Skin epidermis (tissue), 12 donors: ENCODE measurements at regions not wholly inside any gene's neighbourhood (a gene's known extent, or its start where the extent isn't known, plus 50 kb on each side); places are given as distances from the start of the nearest gene placed in this dataset.
A peak's percentile ranks its signal among the peaks of the same experiment; 100 is the strongest.

Experiments used
- H3K27ac ChIP-seq, 21 experiments: fragments of 200-600 bp; sonication (generic) in 11 of 21; one replicate each; pipeline ENCODE4 v1.5.0; 2020; ENCODE audit warnings: mild to moderate bottlenecking in 3 of 21, inconsistent platforms in 2 of 21, moderate library complexity in 2 of 21
- H3K4me3 ChIP-seq, 7 experiments: fragments of 200-600 bp; sonication (generic) in 2 of 7; one replicate each; pipeline ENCODE4 v1.5.0; 2020; ENCODE audit warnings: inconsistent platforms in 2 of 7, mild to moderate bottlenecking in 2 of 7, moderate library complexity in 1 of 7

DNA sequence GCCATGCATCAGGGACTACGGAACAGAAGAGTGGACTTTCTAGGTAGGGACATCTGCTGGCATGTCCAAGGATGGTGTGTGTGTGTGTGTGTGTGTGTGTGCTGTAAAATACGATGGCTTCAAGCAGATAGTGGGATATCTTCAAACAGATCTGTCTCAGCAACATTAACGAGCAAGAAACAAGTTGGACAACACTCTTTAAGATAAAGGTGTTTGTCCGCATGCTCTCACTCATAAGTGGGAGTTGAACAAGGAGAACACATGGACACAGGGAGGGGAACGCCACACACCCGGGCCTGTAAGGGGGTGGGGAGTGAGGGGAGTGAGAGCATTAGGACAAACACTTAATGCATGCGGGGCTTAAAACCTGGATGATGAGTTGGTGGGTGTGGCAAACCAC is 89.8 kb upstream of the AKR1E2 start:
- Histone ChIP-seq H3K4me3 (no peak overlapping the region), H3K27ac (peak overlapping the region in 3 of 21 experiments; percentile 13 to 29 (median 21))

DNA sequence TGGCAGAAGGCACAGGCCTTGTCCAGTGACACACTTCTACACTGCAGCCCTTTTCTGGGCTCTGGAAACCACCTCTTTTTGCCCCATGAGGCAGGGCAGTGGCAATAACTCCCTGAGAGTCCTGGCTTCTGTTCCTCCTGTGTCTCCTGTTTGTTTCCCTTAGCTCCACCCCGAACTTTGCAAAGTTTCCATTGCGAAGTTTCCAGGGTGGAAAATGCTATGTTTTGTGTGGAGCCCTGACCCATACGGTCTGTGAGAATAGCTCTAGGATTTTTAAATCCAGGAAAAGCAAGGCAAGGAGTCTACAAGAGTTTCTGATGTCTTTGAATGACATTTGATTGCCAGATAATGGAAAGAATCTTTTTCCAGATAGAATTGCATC is 92.2 kb upstream of the AKR1E2 start:
- Histone ChIP-seq H3K4me3 (no peak overlapping the region), H3K27ac (peak overlapping the region in 20 of 21 experiments; percentile 36 to 86 (median 74))

DNA sequence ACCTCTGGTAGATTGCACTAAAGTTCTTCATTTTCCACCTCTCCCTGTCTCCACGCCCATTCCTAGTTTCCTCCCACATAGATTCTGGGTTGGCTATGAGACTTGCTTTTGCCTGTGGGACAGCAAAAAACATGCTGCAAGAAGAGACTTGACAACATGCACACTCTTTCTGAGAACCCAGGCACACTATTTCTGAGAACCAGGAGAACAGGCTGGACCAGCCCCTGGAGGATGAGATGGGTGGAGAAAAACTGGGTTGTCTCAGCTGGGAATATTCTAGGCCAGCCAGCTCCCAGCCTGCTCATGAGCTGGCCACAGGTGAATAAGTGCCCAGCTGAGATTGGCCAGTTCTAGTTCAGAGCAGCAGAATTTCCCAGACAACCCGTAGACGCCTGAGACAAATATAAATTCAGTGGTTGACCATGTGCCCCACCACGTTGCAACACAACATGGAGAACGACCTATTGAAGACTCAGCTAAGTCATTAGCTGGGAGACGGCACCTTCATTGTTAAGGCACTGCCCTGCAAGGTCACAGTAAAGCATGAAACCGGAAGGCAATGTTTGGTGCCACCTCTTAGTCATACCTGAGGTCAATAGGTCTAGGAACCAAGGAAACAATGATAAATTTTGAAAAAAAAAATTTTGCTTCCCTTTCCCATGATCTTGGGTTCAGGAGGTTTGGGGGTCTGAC is 92.7 kb upstream of the AKR1E2 start:
- Histone ChIP-seq H3K27ac (peak overlapping the region in 20 of 21 experiments; percentile 36 to 86 (median 74)), H3K4me3 (no peak overlapping the region)

DNA sequence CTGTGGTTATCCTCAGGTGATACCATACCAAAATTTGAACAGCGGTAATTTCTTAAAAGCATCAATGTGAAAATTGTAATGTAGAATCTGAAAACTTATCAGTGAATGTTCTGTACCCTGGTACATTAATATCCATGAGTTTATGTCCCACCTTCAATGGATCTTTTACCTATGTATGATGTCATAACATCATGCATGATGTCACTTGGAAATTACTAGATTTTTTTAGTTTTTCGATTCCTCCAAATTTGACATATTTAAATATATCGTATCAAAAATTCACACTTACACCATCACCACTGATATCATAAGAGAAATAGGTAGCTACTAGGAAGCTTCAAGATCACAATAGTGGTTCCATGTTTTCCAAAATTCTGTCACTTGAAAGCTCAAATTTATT is 95.0 kb upstream of the AKR1E2 start:
- Histone ChIP-seq H3K27ac (no peak overlapping the region), H3K4me3 (no peak overlapping the region)

DNA sequence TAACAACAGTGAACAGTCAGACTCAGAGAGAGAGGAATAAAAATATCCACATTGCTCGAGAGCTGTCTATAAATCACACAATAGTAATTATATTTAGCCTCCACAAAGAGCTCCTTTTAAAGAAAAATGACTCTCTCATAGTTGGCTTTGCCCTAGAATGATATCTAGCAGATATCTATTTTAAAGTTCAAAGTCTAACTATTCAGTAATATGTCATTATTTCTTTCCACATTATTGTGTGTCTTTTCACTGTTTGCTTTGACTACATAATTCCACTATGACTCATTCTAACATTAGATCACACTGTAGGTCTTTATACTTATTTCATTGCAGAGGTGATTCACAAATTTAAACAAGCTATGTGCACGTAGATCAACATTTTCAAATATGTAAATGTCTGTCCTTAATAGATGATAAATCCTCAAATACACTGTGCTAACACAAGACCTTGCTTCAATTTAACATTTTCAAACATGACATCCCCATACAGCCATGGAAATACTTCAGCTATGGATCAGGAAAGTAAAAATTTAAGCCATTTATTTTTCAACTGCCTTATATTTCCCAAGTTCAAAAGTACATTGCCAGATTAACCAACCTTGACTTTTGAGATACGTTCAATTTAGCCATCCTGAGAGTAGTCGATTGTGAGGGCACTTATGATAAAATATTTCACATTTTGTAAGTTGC is 99.9 kb upstream of the AKR1E2 start:
- Histone ChIP-seq H3K27ac (peak overlapping the region in 11 of 21 experiments; percentile 13 to 74 (median 52)), H3K4me3 (no peak overlapping the region)

DNA sequence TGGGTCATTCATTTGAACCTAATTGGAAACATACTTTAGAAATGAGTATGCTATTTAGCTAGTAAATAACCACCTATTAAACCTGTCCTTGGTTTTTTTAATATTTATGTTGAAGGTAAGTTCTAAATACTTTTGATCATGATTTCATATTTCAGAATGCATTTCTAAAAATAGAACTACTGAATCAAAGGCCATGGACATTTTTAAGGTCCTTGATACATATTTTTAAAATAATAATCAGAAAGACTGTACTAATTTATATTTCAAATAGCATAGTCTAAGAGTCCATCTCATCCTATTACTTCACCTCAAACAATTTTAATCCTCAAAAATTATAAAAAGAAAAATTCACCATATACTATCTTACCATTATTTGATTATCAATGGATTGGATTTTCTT is 102.1 kb upstream of the AKR1E2 start:
- peak overlapping the region in 1 of 21 experiments; percentile 43 for H3K27ac ChIP-seq
- no peak overlapping the region for H3K4me3 ChIP-seq

DNA sequence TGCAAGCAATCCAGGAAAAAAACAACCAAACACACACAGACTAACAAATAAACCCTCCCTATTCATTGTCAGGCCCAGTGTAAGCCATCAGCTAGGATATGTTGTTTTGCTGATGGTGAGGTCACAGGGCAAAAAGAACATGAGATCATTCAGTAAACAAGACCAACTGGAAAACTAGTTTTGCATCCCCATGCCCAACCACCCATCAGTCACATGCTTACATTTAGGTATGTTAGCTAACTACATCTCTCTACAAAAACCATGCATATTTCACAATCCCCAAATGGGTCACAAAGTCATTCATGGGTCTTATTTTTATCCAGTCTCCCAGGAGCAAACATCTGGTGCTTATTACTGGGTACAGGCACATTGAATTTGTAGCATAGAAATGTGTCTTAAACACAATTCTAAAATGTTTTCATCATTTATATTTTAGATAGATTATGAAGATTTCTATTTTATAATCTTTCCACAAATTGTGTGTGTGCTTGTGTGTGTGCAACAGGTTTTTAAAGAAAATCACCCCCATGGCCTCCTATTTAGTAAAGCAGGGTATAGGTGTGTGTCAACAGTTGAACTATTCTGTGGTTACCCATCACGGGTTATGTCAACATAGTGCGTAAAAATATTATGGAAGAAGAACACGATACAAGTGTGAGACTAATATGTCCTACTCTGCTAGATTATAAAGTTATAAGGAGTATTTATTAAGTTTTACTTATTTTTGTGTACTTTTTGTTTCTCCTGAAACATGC is 103.8 kb upstream of the AKR1E2 start:
- H3K27ac ChIP-seq = peak overlapping the region in 8 of 21 experiments; percentile 6 to 78 (median 52)
- H3K4me3 ChIP-seq = no peak overlapping the region

DNA sequence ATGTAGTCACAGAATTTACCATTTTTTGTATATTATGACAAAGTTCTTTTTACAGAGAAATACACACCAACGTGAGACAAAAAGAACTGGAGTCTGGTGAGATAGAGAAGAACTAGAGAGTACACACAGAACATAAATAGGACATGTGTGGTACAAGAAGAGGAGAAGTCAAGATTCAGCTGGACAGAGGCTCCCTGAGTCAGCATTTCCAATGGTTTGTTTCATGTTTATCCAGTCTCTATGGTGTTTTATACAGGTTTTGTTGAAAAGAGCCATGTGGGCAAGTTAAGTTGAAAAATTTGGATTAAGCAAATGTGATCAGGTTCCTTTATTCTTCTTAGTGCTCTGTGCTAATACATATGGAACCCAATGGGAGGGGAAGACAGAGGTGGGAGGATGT is 105.5 kb upstream of the AKR1E2 start:
- Histone ChIP-seq H3K4me3 (no peak overlapping the region), H3K27ac (peak overlapping the region in 3 of 21 experiments; percentile 1 to 76 (median 52))

DNA sequence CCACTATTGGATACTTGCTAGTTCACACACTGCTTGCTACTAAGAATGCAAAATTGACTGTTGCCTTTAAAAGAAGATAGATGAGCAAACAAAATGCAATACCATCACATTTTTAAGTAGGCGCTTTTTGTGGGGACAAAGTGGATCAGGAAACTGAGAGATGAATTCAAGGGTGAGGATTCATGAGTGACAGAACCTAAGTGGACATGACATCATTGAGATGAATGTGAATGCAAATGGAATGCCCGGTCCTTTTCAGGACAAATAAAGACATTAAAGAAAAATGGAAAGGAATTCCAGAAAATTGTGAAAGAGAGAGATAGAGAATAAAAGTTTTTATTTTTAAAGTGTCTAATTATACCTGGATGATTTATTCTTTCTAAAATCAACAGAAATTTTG is 106.3 kb upstream of the AKR1E2 start:
- H3K27ac ChIP-seq = no peak overlapping the region
- no peak overlapping the region for H3K4me3 ChIP-seq

DNA sequence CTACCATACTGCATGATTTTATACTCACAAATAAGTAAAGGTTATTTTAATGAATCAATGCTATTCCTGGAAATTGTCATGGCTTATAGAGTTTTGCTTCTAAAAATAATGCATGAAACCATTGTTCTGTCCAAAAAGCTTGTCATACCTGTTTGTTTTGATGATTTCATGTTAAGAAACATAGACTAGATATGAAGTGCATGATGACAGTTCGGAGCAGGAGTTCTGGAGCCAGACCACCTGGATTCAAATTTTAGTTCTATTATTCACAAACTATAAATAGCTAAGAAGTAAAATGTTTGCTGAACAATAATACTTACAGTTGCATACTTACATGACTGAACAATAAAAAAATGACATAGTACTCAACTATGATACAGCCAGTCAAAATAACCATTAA is 107.0 kb upstream of the AKR1E2 start:
- Histone ChIP-seq H3K27ac (no peak overlapping the region), H3K4me3 (no peak overlapping the region)

DNA sequence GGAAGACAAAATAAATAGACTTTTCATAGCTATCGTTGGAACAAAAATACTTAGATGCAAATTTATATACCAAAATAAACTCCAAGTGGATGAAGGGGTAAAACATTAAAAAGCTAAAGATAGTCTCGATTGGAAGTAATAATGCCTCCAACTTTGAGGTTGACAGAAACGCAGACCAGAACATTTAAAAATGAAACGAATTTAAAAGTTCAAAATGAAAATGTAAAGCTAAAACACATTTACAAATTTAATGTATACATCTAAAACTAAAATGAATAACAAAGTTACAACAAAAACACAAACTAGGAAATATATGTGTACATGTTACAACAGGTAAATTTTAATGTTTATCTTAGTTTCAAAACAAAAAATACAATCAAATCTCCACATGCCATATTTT is 107.5 kb upstream of the AKR1E2 start:
- H3K4me3 ChIP-seq = no peak overlapping the region
- H3K27ac ChIP-seq = no peak overlapping the region

DNA sequence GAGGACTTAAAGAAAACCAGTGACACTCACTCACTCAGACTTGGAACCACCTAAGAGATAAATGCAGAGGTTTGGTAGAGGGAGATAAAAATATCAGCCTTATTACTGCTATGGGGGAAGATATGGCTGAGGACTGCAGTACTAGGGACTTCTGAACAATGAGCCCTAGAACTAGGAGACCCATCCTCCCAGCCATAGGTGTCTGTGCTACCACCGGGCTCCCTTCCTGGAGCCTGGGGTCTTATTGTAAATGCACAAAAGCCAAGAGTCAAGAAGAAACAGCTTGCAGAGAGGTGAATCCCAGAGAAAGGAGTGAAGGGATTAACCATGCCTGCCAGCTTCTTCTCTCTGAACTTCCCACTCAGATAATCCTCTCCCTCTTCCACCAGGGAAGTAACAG is 108.3 kb upstream of the AKR1E2 start:
- Histone ChIP-seq H3K27ac (no peak overlapping the region), H3K4me3 (no peak overlapping the region)

DNA sequence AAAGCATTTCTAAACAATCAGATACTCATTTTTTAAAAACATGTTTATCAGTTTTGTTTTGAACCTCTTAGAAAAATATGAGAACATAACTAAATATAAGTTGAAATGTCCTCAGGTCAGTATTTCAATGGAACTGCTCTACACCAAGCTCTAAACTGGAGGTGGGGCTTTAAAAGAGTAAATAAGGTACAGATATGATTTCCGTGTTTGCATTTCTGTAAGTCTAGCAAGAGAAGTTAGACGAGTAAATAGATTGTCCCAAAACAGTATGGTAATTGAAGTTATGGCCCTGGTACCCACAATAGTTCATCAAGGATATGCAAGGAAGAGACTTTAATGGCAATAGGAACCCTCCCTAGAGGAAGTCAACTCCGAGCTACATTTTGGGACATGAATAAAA is 115.1 kb upstream of the AKR1E2 start:
- H3K27ac ChIP-seq = no peak overlapping the region

DNA sequence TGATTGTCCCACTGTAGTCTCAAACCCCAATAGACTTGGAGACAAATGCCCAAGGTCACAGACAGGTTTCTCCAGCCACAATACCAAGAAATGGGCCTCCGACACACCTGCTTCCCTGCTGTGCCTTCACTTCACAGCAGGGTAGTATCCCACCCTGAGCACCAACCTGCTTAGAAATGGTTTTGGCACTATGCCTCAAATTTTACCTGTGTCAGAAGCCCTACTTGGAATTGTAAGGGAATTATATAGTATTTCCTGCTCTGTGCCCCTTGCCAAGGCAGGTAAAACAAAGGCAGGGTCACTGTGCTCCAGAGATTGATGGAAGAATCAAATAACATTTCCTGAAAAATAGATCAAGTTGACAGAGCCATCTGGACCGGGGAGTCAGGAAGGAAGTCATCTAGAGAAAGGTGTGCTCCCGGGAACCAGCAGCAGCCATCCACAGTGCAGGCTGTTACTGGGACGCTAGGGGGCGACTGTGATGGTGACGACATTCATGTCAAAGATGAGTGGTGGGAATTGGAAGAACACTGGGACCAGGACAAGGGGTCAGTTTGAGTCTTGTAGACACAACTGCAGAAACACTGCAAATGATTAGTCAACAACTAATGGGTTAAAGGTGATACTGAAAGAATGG is 117.8 kb upstream of the AKR1E2 start:
- no peak overlapping the region for H3K4me3 ChIP-seq
- no peak overlapping the region for H3K27ac ChIP-seq

More for the DNA sequence above, 115.1 kb upstream of the AKR1E2 start:
- H3K4me3 ChIP-seq = no peak overlapping the region

DNA sequence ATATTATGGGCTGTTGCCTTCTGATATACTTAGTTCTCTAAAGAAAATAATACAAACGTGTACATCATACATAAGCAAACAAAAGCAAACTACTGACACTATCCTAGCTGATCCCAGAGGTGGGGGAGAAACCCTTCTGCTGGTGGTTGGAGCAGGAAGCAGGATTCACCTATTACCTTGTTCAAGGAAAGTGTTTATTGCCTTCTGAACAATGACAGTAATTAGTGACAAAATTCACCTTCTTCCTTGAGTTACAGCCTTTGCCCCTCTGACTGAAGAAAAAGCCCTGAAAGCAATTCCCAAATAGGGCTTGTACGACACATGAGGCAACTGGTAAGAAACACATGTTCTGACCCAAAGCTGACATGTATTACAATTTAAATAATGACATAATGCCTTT is 118.8 kb upstream of the AKR1E2 start:
- Histone ChIP-seq H3K4me3 (no peak overlapping the region), H3K27ac (no peak overlapping the region)

DNA sequence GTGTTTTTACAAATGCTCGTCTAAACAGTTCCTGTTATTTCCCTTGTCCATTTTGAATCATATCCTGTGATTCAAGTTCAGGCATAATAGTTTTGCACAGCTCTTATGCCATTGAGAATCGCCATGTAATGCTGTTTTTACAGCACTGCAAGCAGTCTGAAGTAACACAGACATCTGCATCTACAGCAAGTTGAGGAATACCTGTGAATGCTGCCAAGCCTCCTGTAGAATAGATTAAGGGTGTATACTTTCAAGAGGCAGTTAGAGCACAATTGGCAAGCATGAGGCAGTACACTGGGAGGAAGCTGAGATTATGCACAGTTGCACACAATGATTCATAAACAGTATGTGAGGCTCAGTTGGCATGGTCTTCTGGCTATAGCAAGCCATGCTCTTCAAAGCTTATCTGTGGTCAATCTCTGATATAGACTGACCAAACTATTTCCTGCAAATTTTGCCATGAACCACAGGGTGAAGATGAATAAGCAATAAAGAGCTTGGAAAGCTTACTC is 121.9 kb upstream of the AKR1E2 start:
- no peak overlapping the region for H3K4me3 ChIP-seq
- peak overlapping the region in 12 of 21 experiments; percentile 10 to 80 (median 55) for H3K27ac ChIP-seq

DNA sequence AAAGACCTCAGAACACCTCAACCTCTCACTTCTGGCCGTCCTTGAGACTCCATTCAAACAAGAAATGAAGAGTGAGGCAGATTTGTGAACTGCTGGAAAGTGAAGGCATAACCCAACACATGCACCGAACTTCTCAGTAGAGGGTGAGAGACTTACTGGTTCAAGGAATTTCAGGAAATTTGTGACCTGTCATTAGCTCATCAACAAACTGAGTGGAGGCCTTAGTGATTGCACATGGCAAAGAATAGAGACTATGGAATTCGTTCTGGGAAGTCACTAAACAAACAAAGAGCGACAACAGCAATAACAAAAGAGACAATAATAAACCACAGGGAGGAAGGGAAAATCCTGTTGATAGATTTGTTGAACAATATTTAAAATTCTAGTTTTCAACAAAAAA is 125.0 kb upstream of the AKR1E2 start:
- Histone ChIP-seq H3K4me3 (no peak overlapping the region), H3K27ac (no peak overlapping the region)

DNA sequence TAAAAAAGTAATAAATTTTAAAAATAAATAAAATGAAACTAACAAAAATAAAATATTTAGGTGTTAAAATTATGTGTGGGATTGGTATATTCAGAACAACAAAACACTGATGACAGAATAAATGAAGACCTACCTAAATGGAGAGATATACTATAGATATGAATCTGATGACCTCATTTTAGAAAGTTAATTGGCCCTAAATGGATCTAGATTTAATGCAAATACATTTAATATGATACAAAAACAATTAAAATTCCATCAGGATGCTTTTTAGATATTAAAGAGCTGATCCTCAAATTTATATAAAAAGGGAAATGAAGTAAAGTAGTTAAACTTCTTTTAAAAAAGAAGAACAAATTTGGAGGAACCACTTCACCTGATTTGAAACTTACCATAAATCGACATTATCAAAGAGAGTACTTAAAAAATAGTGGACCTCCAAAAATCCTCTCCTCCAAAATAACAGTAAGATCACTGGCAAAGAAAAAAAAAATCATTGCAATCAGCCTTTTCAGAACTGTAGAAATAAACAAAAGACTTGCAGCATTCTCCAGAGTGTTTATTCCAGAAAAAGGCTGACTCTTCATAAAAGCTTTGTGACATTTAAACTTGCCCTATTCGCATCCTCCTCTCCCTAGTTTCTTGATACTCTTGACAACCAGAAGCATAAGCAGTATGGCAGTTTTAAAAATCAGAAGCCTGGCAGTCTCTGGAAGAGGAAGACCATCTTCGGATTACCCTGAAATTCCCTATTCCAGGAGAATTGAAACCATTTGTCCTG is 125.9 kb upstream of the AKR1E2 start:
- H3K27ac ChIP-seq = no peak overlapping the region
- no peak overlapping the region for H3K4me3 ChIP-seq

DNA sequence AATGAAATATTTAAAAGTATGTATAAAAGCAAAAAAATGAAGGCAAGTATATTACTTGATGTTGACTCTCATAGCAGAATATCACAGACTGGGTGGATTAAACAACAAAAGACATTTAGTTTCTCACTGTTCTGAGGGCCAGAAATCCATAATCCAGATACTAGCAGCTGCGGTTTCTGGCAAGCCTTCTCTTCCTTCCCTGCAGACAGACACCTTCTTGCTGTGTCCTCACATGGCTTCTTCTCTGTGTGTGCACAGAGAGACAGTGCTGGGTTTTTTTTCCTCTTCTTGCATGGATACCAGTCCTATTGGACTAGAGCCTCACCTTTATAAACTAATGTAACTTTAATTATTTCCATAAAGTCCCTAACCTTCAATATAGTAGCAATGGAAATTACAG is 127.9 kb upstream of the AKR1E2 start:
- Histone ChIP-seq H3K4me3 (no peak overlapping the region), H3K27ac (no peak overlapping the region)
